Gastrocnemius medialis (tissue), 4 donors: ENCODE measurements at regions not wholly inside any gene's neighbourhood (a gene's known extent, or its start where the extent isn't known, plus 50 kb on each side); places are given as distances from the start of the nearest gene placed in this dataset.
"Not testable (repeated sequence)": the region's sequence is repeated elsewhere in the genome, so short reads cannot be mapped to it uniquely, and the experiment has no call there.

Source experiments
- ATAC-seq, 2 donors: fragments of 150-250 bp; one replicate each; pipeline ENCODE4 v1.9.1; 2016
- DNase-seq, 2 donors: peaks; one replicate each; pipeline ENCODE4 v3.0.0-alpha.2; 2019
- H3K27ac ChIP-seq, 4 donors: fragments of 200-600 bp; sonication (generic); 1 replicate in 1 of 4; 2 replicates in 3 of 4; pipeline ENCODE4 v1.5.1; 2016 to 2018; ENCODE audit warnings: mild to moderate bottlenecking in 2 of 4, moderate library complexity in 1 of 4
- H3K27me3 ChIP-seq, 3 donors: fragments of 200-600 bp; sonication (generic) in 2 of 3; 1 replicate in 1 of 3; 2 replicates in 2 of 3; pipeline versions ENCODE4 v1.5.1 to v1.6.0; 2016 to 2019; ENCODE audit warnings: mild to moderate bottlenecking in 1 of 3, moderate library complexity in 1 of 3
- H3K36me3 ChIP-seq, 2 donors: fragments of 200-600 bp; sonication (generic) in 1 of 2; one replicate each; pipeline ENCODE4 v1.5.1; 2017 to 2018
- H3K4me1 ChIP-seq, 2 donors: fragments of 200-600 bp; sonication (generic) in 1 of 2; one replicate each; pipeline ENCODE4 v1.5.1; 2016 to 2017; ENCODE audit warnings: mild to moderate bottlenecking in 2 of 2
- H3K4me3 ChIP-seq, 4 donors: fragments of 200-600 bp; sonication (generic) in 3 of 4; 1 replicate in 1 of 4; 2 replicates in 3 of 4; pipeline ENCODE4 v1.5.1; 2016 to 2019; ENCODE audit warnings: mild to moderate bottlenecking in 2 of 4
- H3K9me3 ChIP-seq, 3 donors: fragments of 200-600 bp; sonication (generic) in 2 of 3; 1 replicate in 1 of 3; 2 replicates in 2 of 3; pipeline ENCODE4 v1.5.1; 2016 to 2019
- CTCF ChIP-seq, 5 experiments: fragments of 450-650 bp in 3 of 5; fragments of 200-600 bp in 2 of 5; sonication (generic) in 2 of 5; IDR thresholded peaks in 4 of 5; conservative IDR thresholded peaks in 1 of 5; 1 replicate in 4 of 5; 2 replicates in 1 of 5; pipeline ENCODE4 v1.5.1; 2016 to 2019; ENCODE audit warnings: antibody characterized with exemption in 5 of 5, mild to moderate bottlenecking in 3 of 5, moderate library complexity in 3 of 5
- POLR2A ChIP-seq, 2 donors: fragments of 450-650 bp; IDR thresholded peaks; one replicate each; pipeline ENCODE4 v1.6.1; 2017; ENCODE audit warnings: antibody characterized with exemption in 2 of 2, mild to moderate bottlenecking in 2 of 2, moderate library complexity in 2 of 2
- in situ Hi-C, 4 donors: fragments of 200-750 bp; cut with MboI; loops; one replicate each; pipeline versions ENCODE4 v1.15.0 to v1.8.0; 2017; ENCODE audit warnings: low sequenced_read_pairs in 4 of 4
- intact Hi-C: fragments of 100-400 bp; cut with DNase I; formaldehyde crosslinking; loops from one replicate; pipeline ENCODE4 v1.15.1; 2023; ENCODE audit warnings: low total_unique reads

DNA sequence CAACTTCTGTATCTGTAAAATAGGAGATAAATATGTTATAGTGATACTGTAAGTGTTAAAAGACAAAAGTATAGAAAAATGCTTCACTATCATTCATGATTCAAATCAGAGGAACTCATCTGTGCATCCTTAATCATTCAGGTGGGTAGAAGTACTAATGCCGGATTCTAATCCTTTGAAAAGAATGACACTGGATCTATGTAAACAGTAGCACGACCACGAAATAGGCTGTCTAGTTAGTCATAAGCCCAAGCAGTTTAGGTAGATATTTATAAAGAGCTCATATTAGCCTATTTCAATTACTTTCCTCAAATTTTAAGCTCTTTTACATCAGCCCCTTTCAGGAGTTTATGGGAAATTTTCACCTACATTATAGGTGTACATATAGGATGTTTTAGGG, 437.9 kb downstream of the SOX2 start:
- no peak for TF ChIP-seq CTCF (IDR thresholded peaks at IDR 0.05 in 4 of 5, conservative IDR thresholded peaks at IDR 0.05 in 1 of 5)
- no peak for TF ChIP-seq POLR2A (IDR thresholded peaks at IDR 0.05)
- Histone ChIP-seq H3K27ac (no peak overlapping the region), H3K4me1 (no peaks in the 10 kb centered on the region), H3K36me3 (no peaks in the 10 kb centered on the region), H3K4me3 (no peak overlapping the region), H3K9me3 (no peaks in the 10 kb centered on the region), H3K27me3 (no peaks in the 10 kb centered on the region)
- ATAC-seq (no peak), DNase-seq (no peak)
- in situ Hi-C loops = no loop called here
- intact Hi-C loops = no loop called here

GRCh38 chr3:182156326-182156725, 444.6 kb downstream of the SOX2 start:
- H3K36me3 ChIP-seq, H3K27me3 ChIP-seq, H3K27ac ChIP-seq, in situ Hi-C loops, ATAC-seq, H3K4me1 ChIP-seq, H3K4me3 ChIP-seq, DNase-seq, H3K9me3 ChIP-seq, intact Hi-C loops: not testable (repeated sequence)

DNA sequence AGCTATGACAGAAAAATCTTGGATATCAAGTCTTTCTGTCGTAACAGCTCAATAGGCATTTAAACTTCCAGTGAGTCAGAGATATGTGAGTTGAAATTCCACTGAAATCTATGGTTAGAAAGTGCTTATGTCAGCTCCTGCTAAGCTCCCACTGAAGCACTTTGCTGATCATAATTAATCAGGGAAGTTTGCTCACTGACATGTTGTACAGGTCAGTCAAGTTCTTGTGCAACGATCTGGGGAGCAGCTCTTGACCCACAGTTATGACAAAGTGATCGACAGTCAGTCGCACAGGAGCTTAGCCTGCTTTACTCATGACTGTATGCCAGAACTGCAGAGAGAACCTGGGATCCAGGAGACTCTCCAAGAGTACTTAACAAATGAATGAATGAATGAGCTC, 453.5 kb downstream of the SOX2 start:
- no peak overlapping the region for H3K4me3 ChIP-seq
- H3K27me3 ChIP-seq = no peaks in the 10 kb centered on the region
- no peaks in the 10 kb centered on the region for H3K4me1 ChIP-seq
- intact Hi-C loops = no loop called here
- no peak overlapping the region for H3K27ac ChIP-seq
- TF ChIP-seq POLR2A (IDR thresholded peaks at IDR 0.05) (no peak), CTCF (IDR thresholded peaks at IDR 0.05 in 4 of 5, conservative IDR thresholded peaks at IDR 0.05 in 1 of 5) (no peak)
- no peaks in the 10 kb centered on the region for H3K9me3 ChIP-seq
- no peak for DNase-seq
- no peaks in the 10 kb centered on the region for H3K36me3 ChIP-seq
- no peak for ATAC-seq
- in situ Hi-C loops = no loop called here

GRCh38 chr3:182172534-182172933, 460.8 kb downstream of the SOX2 start:
- Histone ChIP-seq H3K36me3 (no peaks in the 10 kb centered on the region), H3K4me3 (no peak overlapping the region), H3K27me3 (no peaks in the 10 kb centered on the region), H3K9me3 (no peaks in the 10 kb centered on the region), H3K4me1 (no peaks in the 10 kb centered on the region), H3K27ac (no peak overlapping the region)
- in situ Hi-C loops = no loop called here
- intact Hi-C loops = no loop called here
- no peak for ATAC-seq
- no peak for TF ChIP-seq POLR2A (IDR thresholded peaks at IDR 0.05)
- no peak for DNase-seq

- no peaks in the 10 kb centered on the region for H3K9me3 ChIP-seq
- ATAC-seq (no peak), DNase-seq (no peak)
- no peak overlapping the region for H3K4me3 ChIP-seq
- in situ Hi-C loops = no loop called here
- H3K4me1 ChIP-seq = no peaks in the 10 kb centered on the region
- TF ChIP-seq CTCF (IDR thresholded peaks at IDR 0.05 in 4 of 5, conservative IDR thresholded peaks at IDR 0.05 in 1 of 5) (no peak), POLR2A (IDR thresholded peaks at IDR 0.05) (no peak)
- no peaks in the 10 kb centered on the region for H3K36me3 ChIP-seq
- no peak overlapping the region for H3K27ac ChIP-seq
- intact Hi-C loops = no loop called here
- no peaks in the 10 kb centered on the region for H3K27me3 ChIP-seq
Measured at GRCh38 chr3:182178488-182179200, 466.9 kb downstream of the SOX2 start.

GRCh38 chr3:182179631-182180030, 467.9 kb downstream of the SOX2 start:
- Histone ChIP-seq H3K4me3 (no peak overlapping the region), H3K36me3 (no peaks in the 10 kb centered on the region), H3K4me1 (no peaks in the 10 kb centered on the region), H3K27me3 (no peaks in the 10 kb centered on the region), H3K27ac (no peak overlapping the region), H3K9me3 (no peaks in the 10 kb centered on the region)
- in situ Hi-C loops (no loop called here), intact Hi-C loops (no loop called here)
- DNase-seq = no peak
- ATAC-seq = no peak
- TF ChIP-seq POLR2A (IDR thresholded peaks at IDR 0.05) = no peak
- no peak for TF ChIP-seq CTCF (IDR thresholded peaks at IDR 0.05 in 4 of 5, conservative IDR thresholded peaks at IDR 0.05 in 1 of 5)
